ENCODE measurements at regions not wholly inside any gene's neighbourhood (a gene's known extent, or its start where the extent isn't known, plus 50 kb on each side); places are given as distances from the start of the nearest gene placed in this dataset.

- H3K9me3 ChIP-seq, result peaks cover 4% of the 10 kb centered on the region; the same call in 1 of the 3 replicates
- H3K4me2 ChIP-seq, result peak overlapping the region; percentile 51
- H3K4me1 ChIP-seq, result peaks cover 17% of the 10 kb centered on the region
- peak; percentile 79 to 80 for ATAC-seq
- 56% methylated on average over 6 of the region's 9 CpGs for WGBS (ENCODE audit: missing lambda C conversion rate)
- TF ChIP-seq HEYL (CRISPR knock-in tag; IDR thresholded peaks at IDR 0.05) (no peak), EP300 (IDR thresholded peaks at IDR 0.05) (peak; percentile 29 to 44; a peak in 2 of 5 replicates), ATOH8 (CRISPR knock-in tag; IDR thresholded peaks at IDR 0.05; ENCODE audit: low read depth) (no peak), ZSCAN20 (CRISPR knock-in tag; IDR thresholded peaks at IDR 0.05) (no peak), RAD21 (conservative IDR thresholded peaks at IDR 0.05 in 1 of 2, IDR thresholded peaks at IDR 0.05 in 1 of 2) (peak in 1 of 2 experiments; percentile 2; a peak in 1 of 5 replicates), JUN (IDR thresholded peaks at IDR 0.05) (0 out of 5 replicates have a peak, but pooled peaks of 1 of the 2 experiments have one; percentile 32), POLR2AphosphoS2 (conservative IDR thresholded peaks at IDR 0.05; ENCODE audit: low read length) (no peak), HMGXB4 (CRISPR knock-in tag; IDR thresholded peaks at IDR 0.05; ENCODE audit: borderline replicate concordance) (no peak), EHMT2 (IDR thresholded peaks at IDR 0.05; ENCODE audit: low read depth) (no peak), CTCF (IDR thresholded peaks at IDR 0.05) (no peak)
- no peak for FAIRE-seq
- ChIA-PET CTCF (no interaction called here), POLR2A (interaction anchor here (1.0 to 1.7 kb wide), 3 partner anchors 87 to 437 kb away, joined by 3 to 6 read pairs (median 3); no protein-coding TSS in a partner anchor)
- no peak overlapping the region for H3K4me3 ChIP-seq
- peak; percentile 10 to 73 for DNase-seq (ENCODE audit: low read depth in 1 of 2, low spot score in 1 of 2)
- H3K27ac ChIP-seq, result peak overlapping the region; percentile 71 to 88
These were observed 271.2 kb downstream of the PRL start for GRCh38 chr6:22025468-22026163.

GRCh38 chr6:22026164-22026678 lies 270.6 kb downstream of the PRL start:
- H3K4me1 ChIP-seq, result peaks cover 17% of the 10 kb centered on the region
- peak overlapping the region; percentile 71 to 88 for H3K27ac ChIP-seq
- 89% methylated on average over 5 of the region's 5 CpGs for WGBS (ENCODE audit: missing lambda C conversion rate)
- peak overlapping the region; percentile 51 for H3K4me2 ChIP-seq
- peaks cover 4% of the 10 kb centered on the region; the same call in 1 of the 3 replicates for H3K9me3 ChIP-seq
- FAIRE-seq (no peak), ATAC-seq (no peak), DNase-seq (ENCODE audit: low read depth in 1 of 2, low spot score in 1 of 2) (no peak)
- POLR2A ChIA-PET, result interaction anchor here (1.0 to 1.7 kb wide), 3 partner anchors 87 to 438 kb away, joined by 3 to 6 read pairs (median 3); no protein-coding TSS in a partner anchor
- TF ChIP-seq NR3C1 (IDR thresholded peaks at IDR 0.05), result no peak
- no peak for TF ChIP-seq ZSCAN20 (CRISPR knock-in tag; IDR thresholded peaks at IDR 0.05)
- TF ChIP-seq E2F6 (IDR thresholded peaks at IDR 0.05; ENCODE audit: borderline replicate concordance, low read depth), result no peak
- no peak for TF ChIP-seq BHLHE40 (IDR thresholded peaks at IDR 0.05; ENCODE audit: low read depth, low read length)
- no peak overlapping the region for H3K4me3 ChIP-seq
- CTCF ChIA-PET, result no interaction called here

GRCh38 chr6:22027040-22027725 lies 269.7 kb downstream of the PRL start:
- ATAC-seq (no peak), DNase-seq (ENCODE audit: low read depth in 1 of 2, low spot score in 1 of 2) (no peak), FAIRE-seq (no peak)
- peaks cover 17% of the 10 kb centered on the region for H3K4me1 ChIP-seq
- H3K4me3 ChIP-seq, result no peak overlapping the region
- 88% methylated on average over 8 of the region's 8 CpGs for WGBS (ENCODE audit: missing lambda C conversion rate)
- no peaks in the 10 kb centered on the region for H3K9me3 ChIP-seq
- ChIA-PET CTCF (no interaction called here), POLR2A (interaction anchor here (1.7 kb wide), 1 partner anchor 140 kb away, joined by 6 read pairs; no protein-coding TSS in a partner anchor)
- H3K4me2 ChIP-seq, result no peak overlapping the region
- peak overlapping the region; percentile 7 to 56; a peak in 3 of 6 replicates for H3K27ac ChIP-seq
- no peak for TF ChIP-seq HMGXB4 (CRISPR knock-in tag; IDR thresholded peaks at IDR 0.05; ENCODE audit: borderline replicate concordance)
- no peak for TF ChIP-seq CEBPB (IDR thresholded peaks at IDR 0.05)
- TF ChIP-seq GATA3 (IDR thresholded peaks at IDR 0.05; ENCODE audit: borderline replicate concordance), result no peak
- no peak for TF ChIP-seq MAZ (IDR thresholded peaks at IDR 0.05; ENCODE audit: borderline replicate concordance, low read depth, low read length)
- TF ChIP-seq JUN (IDR thresholded peaks at IDR 0.05), result no peak
- TF ChIP-seq HOXB5 (CRISPR knock-in tag; IDR thresholded peaks at IDR 0.05), result no peak
- no peak for TF ChIP-seq CTCF (IDR thresholded peaks at IDR 0.05)
- no peak for TF ChIP-seq ELK1 (IDR thresholded peaks at IDR 0.05; ENCODE audit: low read depth, low read length)

All from A549 (cell line).